Stomach smooth muscle (tissue), 2 donors: ENCODE measurements at regions not wholly inside any gene's neighbourhood (a gene's known extent, or its start where the extent isn't known, plus 50 kb on each side); places are given as distances from the start of the nearest gene placed in this dataset.

Experiments used
- H3K27ac ChIP-seq: one replicate; pipeline ENCODE4 v1.7.0; 2013; ENCODE audit warnings: mild to moderate bottlenecking, low read length, inconsistent platforms
- H3K27me3 ChIP-seq, 2 donors: one replicate each; pipeline ENCODE4 v1.7.0; 2013; ENCODE audit warnings: low read length in 2 of 2; ENCODE audit not compliant: insufficient read depth in 2 of 2, control insufficient read depth in 1 of 2
- H3K36me3 ChIP-seq, 2 donors: one replicate each; pipeline ENCODE4 v1.7.0; 2013; ENCODE audit warnings: low read length in 2 of 2; ENCODE audit not compliant: control insufficient read depth in 2 of 2, insufficient read depth in 2 of 2
- H3K4me1 ChIP-seq: one replicate; pipeline ENCODE4 v1.7.0; 2013; ENCODE audit warnings: low read length; ENCODE audit not compliant: control insufficient read depth, insufficient read depth
- H3K4me3 ChIP-seq, 2 donors: one replicate each; pipeline ENCODE4 v1.7.0; 2013; ENCODE audit warnings: low read length in 2 of 2
- H3K9ac ChIP-seq, 2 donors: one replicate each; pipeline ENCODE4 v1.7.0; 2013; ENCODE audit warnings: low read length in 2 of 2, mild to moderate bottlenecking in 1 of 2
- H3K9me3 ChIP-seq, 2 donors: one replicate each; pipeline ENCODE4 v1.7.0; 2013; ENCODE audit warnings: low read length in 2 of 2; ENCODE audit not compliant: control insufficient read depth in 2 of 2
- donor health status: healthy.
- donor health status: Pancreatic carcinoma.

- Histone ChIP-seq H3K27ac (no peak overlapping the region), H3K4me1 (peaks cover 9% of the 10 kb centered on the region), H3K9me3 (no peaks in the 10 kb centered on the region), H3K9ac (no peak overlapping the region), H3K27me3 (no peaks in the 10 kb centered on the region), H3K36me3 (no peaks in the 10 kb centered on the region), H3K4me3 (no peak overlapping the region)
These were observed 112.1 kb upstream of the LPP start for GRCh38 chr3:188041895-188042294.

GRCh38 chr3:188042466-188042865 is 111.5 kb upstream of the LPP start:
- H3K4me1 ChIP-seq, result peaks cover 6% of the 10 kb centered on the region
- H3K27ac ChIP-seq, result no peak overlapping the region
- no peak overlapping the region for H3K9ac ChIP-seq
- H3K27me3 ChIP-seq, result no peaks in the 10 kb centered on the region
- no peak overlapping the region for H3K4me3 ChIP-seq
- H3K9me3 ChIP-seq, result no peaks in the 10 kb centered on the region
- no peaks in the 10 kb centered on the region for H3K36me3 ChIP-seq

GRCh38 chr3:188043891-188044290 is 110.1 kb upstream of the LPP start:
- no peaks in the 10 kb centered on the region for H3K36me3 ChIP-seq
- H3K4me3 ChIP-seq, result no peak overlapping the region
- no peaks in the 10 kb centered on the region for H3K9me3 ChIP-seq
- no peak overlapping the region for H3K27ac ChIP-seq
- H3K4me1 ChIP-seq, result peaks cover 4% of the 10 kb centered on the region
- H3K27me3 ChIP-seq, result no peaks in the 10 kb centered on the region
- no peak overlapping the region for H3K9ac ChIP-seq

DNA sequence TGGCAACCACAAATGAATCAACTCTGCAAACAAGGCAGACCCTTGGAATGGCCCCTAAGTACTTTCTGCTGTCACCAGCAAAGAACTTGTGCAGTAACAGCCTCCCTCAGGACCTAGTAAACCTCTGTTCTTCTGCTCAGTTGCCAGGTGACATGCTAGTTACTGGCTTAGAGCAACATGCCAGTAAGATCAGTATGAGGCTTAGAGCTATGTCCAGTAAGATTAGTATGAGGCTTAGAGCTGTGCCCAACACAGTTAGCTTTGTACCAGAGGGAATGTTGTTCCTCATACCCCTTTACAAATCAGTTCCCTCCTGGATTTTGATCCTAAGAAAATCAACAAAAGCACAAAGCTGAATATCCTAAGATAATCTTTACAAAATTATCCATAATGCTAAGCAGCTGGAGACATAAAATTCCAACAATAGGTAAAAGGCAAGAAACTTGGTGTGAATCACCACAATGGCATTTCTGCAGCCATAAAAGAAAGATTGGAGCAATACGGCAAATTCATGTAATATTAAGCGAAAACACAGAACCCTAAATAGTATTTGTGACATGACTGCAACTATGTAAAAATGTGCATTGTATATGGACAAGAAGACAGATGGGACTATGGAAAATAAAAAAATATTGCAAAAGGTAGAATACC is 107.3 kb upstream of the LPP start:
- H3K4me3 ChIP-seq, result no peak overlapping the region
- H3K9ac ChIP-seq, result no peak overlapping the region
- H3K4me1 ChIP-seq, result peaks cover 18% of the 10 kb centered on the region
- no peaks in the 10 kb centered on the region for H3K9me3 ChIP-seq
- no peaks in the 10 kb centered on the region for H3K36me3 ChIP-seq
- no peak overlapping the region for H3K27ac ChIP-seq
- no peaks in the 10 kb centered on the region for H3K27me3 ChIP-seq

DNA sequence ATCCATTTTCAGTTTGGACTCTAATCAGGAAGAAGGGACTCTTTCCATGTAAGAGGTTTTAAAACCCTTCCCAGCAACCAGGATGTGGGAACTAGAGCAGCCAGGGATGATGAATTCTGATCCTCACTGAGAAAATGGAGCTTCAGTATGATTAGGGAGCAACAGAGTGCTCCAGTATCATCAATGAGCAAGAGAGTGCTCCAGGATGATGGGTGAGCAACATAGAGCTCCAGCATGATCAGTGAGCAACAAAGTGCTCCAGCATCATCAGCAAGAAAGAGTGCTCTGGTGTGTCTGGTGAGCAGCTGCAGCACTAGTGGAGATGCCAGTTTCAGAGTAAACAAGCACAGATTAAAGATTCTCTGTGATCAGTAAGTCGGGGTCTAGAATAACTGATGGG is 106.4 kb upstream of the LPP start:
- Histone ChIP-seq H3K27me3 (no peaks in the 10 kb centered on the region), H3K9ac (no peak overlapping the region), H3K4me1 (peaks cover 20% of the 10 kb centered on the region), H3K9me3 (no peaks in the 10 kb centered on the region), H3K27ac (no peak overlapping the region), H3K36me3 (no peaks in the 10 kb centered on the region), H3K4me3 (no peak overlapping the region)

DNA sequence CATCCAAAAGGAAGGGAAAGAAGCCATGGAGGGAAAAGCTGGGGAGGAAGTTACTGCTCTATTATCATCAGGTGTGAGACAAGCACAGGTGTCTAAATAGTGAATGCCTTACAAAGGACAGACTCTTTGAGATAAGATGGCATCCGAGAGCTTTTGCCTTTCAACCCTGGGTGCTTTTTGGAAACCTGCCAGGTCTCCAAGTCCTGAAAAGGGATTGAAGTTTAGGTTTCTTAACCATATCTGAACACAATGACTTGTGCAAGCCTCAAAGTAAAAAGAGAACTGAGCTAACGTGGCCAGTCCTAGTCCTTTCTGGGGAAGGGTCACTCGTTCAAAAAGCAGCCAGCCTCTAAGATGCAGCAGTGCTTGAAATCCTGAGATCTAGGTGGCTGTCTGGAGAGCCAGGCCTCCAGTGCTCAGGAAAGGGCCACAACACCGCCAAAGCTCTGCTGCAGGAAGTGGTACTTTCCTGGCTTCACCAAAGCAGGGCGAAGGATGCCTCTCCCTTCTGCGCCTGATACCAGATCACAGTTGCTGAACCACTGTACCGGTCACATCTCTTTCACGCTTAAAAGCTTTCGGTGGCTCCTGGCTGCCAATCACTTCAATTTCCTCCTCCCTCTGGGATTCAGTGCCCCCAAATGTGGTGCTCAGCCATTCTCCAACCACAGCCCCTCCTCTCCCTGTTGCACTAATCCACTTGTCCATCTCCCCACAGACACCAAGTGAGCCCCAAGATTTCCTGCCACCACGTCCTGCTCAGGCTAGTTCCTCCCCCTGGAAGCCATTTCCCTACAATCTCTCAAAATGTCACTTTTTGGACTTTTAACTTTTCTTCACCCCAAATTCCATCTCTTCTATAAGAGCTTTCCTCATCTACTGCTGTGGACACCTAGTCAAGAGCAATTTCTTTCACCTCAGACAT is 104.1 kb upstream of the LPP start:
- Histone ChIP-seq H3K9me3 (no peaks in the 10 kb centered on the region), H3K36me3 (no peaks in the 10 kb centered on the region), H3K4me3 (no peak overlapping the region), H3K9ac (no peak overlapping the region), H3K27me3 (no peaks in the 10 kb centered on the region), H3K4me1 (peaks cover 36% of the 10 kb centered on the region), H3K27ac (peak overlapping the region; percentile 94)

DNA sequence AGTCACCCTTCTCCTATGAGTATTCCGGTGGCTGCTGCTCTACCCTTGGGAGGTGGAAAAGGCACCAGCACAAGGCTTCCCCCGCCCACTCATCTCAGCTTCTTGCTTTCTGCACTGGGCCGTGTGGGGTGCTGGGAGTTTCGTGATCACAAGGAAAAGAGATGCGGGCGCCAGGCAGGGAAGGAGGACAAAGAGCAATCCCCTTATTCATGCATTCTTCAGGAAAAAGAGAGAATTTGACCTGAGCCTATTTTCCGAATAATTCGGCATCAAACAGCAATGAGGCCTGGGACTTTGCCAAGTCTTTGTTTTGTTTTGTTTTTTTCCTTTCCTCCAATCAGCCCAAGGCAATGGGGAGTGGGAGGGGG is 102.2 kb upstream of the LPP start:
- Histone ChIP-seq H3K27me3 (no peaks in the 10 kb centered on the region), H3K4me3 (no peak overlapping the region), H3K9me3 (no peaks in the 10 kb centered on the region), H3K36me3 (no peaks in the 10 kb centered on the region), H3K9ac (peak overlapping the region; percentile 60 to 64), H3K27ac (peak overlapping the region; percentile 94), H3K4me1 (peaks cover 37% of the 10 kb centered on the region)

DNA sequence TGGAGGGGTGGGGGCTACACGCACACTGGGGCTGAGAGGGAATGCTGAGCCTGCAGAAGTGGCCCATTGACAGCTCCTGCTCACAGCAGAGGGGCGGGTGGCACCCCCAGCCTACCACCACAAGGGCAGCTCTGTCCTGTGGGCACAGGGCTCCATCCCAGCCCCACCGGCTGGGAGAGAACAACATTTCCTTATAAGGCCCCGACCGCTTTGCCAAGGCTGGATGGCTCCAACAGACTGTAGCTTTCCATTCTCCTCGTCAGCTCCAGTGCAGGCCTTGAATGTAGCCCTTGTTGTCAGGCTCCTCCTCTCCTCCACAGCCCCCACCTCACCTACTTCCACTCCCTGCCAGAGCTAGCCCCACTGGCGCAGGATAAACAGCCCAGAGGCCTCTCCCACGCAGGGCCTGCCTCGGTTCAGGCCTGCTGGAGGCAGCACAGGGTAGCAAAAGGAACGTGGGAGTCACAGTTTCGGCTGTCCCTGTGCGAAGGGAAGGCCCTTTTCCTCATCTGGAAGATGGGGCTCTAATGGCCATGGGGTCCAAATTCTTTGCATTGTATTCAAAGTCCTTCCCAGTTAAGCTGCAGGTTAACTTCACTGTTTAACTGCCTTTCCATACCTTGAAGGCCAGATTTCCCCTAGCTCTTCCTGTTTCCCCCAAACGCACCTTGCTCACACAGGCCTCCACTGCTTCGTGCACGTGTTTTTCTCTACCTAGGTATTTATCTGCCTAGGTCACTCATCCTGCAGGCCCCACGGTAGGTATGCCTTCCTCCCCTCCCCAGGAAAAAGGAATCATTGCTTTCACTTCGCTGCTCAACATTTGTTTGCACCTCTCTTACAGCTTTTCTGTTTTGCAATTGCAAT is 101.6 kb upstream of the LPP start:
- Histone ChIP-seq H3K9me3 (no peaks in the 10 kb centered on the region), H3K27ac (peak overlapping the region; percentile 94), H3K27me3 (no peaks in the 10 kb centered on the region), H3K36me3 (no peaks in the 10 kb centered on the region), H3K9ac (peak overlapping the region; percentile 58 to 70), H3K4me3 (peak overlapping the region; percentile 10 to 35), H3K4me1 (peaks cover 37% of the 10 kb centered on the region)

DNA sequence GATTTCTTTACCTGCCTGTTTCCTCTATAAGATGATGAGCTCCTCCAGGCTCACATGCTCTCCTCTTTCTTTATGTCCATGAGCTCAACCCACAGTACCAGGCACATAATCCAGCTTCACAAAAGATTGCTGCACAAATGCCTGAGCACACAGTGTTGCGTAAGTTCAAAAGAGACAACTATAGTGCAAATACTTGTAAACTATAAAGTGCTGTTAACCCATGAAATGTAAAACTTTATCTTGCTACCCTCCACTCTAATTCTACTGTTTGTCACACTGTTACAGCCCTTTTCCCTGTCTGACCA is 101.0 kb upstream of the LPP start:
- H3K4me1 ChIP-seq, result peaks cover 37% of the 10 kb centered on the region
- no peaks in the 10 kb centered on the region for H3K27me3 ChIP-seq
- H3K9me3 ChIP-seq, result no peaks in the 10 kb centered on the region
- H3K36me3 ChIP-seq, result no peaks in the 10 kb centered on the region
- peak overlapping the region; percentile 58 to 70 for H3K9ac ChIP-seq
- peak overlapping the region; percentile 10 to 35 for H3K4me3 ChIP-seq
- H3K27ac ChIP-seq, result peak overlapping the region; percentile 94

DNA sequence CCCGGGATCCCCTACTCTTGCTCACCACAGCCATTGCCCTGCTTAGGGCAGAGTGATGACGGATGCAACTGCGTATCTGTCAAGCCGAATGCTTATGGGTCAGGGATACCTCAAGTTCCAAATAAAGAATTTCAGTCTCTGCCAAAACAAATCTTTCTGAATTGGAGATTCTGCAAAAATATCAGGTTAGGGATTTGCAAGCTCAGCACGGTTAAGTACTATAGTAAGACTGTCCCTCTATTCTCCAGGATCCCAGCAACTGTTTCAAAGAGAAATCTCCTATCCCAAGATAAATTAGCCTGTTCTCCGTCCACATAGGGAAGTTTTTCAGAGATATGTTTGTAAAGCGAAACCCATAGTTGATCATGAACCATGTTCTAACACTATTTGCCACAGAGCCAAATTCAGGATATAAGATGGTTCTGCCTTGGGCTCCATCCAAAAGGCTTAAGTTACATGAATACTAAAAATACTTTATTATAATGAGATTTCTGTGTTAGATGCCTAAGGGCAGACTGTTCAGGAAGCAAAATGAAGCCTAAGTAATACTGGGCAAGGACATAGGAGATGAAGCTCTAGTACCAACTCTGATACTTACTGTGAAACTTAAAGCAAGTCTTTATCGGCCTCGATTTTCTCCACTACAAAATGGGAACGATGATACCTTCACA is 100.1 kb upstream of the LPP start:
- Histone ChIP-seq H3K4me1 (peaks cover 37% of the 10 kb centered on the region), H3K9ac (peak overlapping the region; percentile 48 to 70), H3K4me3 (no peak overlapping the region), H3K27ac (peak overlapping the region; percentile 94), H3K27me3 (no peaks in the 10 kb centered on the region), H3K36me3 (no peaks in the 10 kb centered on the region), H3K9me3 (no peaks in the 10 kb centered on the region)
